Forelimb muscle (tissue), 1 donor: ENCODE measurements at regions not wholly inside any gene's neighbourhood (a gene's known extent, or its start where the extent isn't known, plus 50 kb on each side); places are given as distances from the start of the nearest gene placed in this dataset.

Experiments used
- DNase-seq: peaks from one replicate; pipeline ENCODE4 v3.0.0-alpha.2; 2013; ENCODE audit warnings: low read depth

GRCh38 chr2:238700506-238701340 is 147.2 kb upstream of the TWIST2 start:
- DNase-seq = no peak

- DNase-seq = no peak
Measured at GRCh38 chr2:238701341-238702206, 146.3 kb upstream of the TWIST2 start.

- DNase-seq = no peak
Measured at GRCh38 chr2:238702276-238703052, 145.4 kb upstream of the TWIST2 start.

- DNase-seq = no peak
Measured at GRCh38 chr2:238703053-238703415, 144.9 kb upstream of the TWIST2 start.

GRCh38 chr2:238703436-238703835 is 144.4 kb upstream of the TWIST2 start:
- no peak for DNase-seq

GRCh38 chr2:238704471-238705225 is 143.2 kb upstream of the TWIST2 start:
- DNase-seq = no peak

GRCh38 chr2:238706163-238706562 is 141.7 kb upstream of the TWIST2 start:
- no peak for DNase-seq

- DNase-seq = no peak
Measured at GRCh38 chr2:238706673-238707072, 141.2 kb upstream of the TWIST2 start.

GRCh38 chr2:238709325-238710025 is 138.4 kb upstream of the TWIST2 start:
- DNase-seq = peak; percentile 84

GRCh38 chr2:238710032-238710735 is 137.7 kb upstream of the TWIST2 start:
- peak; percentile 73 for DNase-seq

- no peak for DNase-seq
Measured at GRCh38 chr2:238710787-238711186, 137.1 kb upstream of the TWIST2 start.

- no peak for DNase-seq
Measured at GRCh38 chr2:238711346-238711745, 136.5 kb upstream of the TWIST2 start.

- DNase-seq = no peak
Measured at GRCh38 chr2:238712011-238712410, 135.9 kb upstream of the TWIST2 start.

- no peak for DNase-seq
Measured at GRCh38 chr2:238713198-238713826, 134.6 kb upstream of the TWIST2 start.

GRCh38 chr2:238714038-238714528 is 133.8 kb upstream of the TWIST2 start:
- DNase-seq = no peak

GRCh38 chr2:238716171-238716570 is 131.7 kb upstream of the TWIST2 start:
- DNase-seq = no peak

GRCh38 chr2:238716585-238716984 is 131.3 kb upstream of the TWIST2 start:
- DNase-seq = no peak

GRCh38 chr2:238717084-238717483 is 130.8 kb upstream of the TWIST2 start:
- no peak for DNase-seq

- DNase-seq = no peak
Measured at GRCh38 chr2:238719641-238720040, 128.2 kb upstream of the TWIST2 start.
